ENCODE measurements at regions not wholly inside any gene's neighbourhood (a gene's known extent, or its start where the extent isn't known, plus 50 kb on each side); places are given as distances from the start of the nearest gene placed in this dataset.

DNA sequence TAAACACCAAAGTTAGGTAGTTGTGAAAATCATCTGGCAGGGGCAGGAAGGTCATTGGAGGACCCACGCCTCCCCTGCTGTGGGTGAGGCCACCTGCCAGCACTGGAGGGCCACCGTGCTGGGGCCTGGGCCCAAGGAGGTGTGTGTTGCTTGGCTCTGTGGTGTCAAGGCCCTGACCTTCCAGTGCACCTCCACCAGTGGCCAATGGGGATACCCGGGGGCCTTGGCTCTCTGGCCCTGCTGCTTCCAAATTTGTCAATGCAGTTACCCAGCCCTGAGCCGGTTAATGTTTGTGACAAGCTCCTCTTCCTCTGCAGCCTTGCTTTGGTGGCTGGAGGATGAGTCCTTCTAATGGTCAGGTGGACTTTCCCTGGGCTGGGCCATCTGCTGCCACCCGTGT, 150.2 kb downstream of the KLF13 start:
- TF ChIP-seq, protein P1, sequence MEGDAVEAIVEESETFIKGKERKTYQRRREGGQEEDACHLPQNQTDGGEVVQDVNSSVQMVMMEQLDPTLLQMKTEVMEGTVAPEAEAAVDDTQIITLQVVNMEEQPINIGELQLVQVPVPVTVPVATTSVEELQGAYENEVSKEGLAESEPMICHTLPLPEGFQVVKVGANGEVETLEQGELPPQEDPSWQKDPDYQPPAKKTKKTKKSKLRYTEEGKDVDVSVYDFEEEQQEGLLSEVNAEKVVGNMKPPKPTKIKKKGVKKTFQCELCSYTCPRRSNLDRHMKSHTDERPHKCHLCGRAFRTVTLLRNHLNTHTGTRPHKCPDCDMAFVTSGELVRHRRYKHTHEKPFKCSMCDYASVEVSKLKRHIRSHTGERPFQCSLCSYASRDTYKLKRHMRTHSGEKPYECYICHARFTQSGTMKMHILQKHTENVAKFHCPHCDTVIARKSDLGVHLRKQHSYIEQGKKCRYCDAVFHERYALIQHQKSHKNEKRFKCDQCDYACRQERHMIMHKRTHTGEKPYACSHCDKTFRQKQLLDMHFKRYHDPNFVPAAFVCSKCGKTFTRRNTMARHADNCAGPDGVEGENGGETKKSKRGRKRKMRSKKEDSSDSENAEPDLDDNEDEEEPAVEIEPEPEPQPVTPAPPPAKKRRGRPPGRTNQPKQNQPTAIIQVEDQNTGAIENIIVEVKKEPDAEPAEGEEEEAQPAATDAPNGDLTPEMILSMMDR (IDR thresholded peaks at IDR 0.05; ENCODE audit: control extremely low read depth, extremely low read depth, low read depth, missing control alignments) = no peak
- POLR2A ChIA-PET = no interaction called here
- CTCF ChIA-PET = interaction anchor here (8.5 to 14.6 kb wide), 3 partner anchors 11 to 38 kb away, joined by 54 to 158 read pairs (median 118); no protein-coding TSS in a partner anchor
- no peak for DNase-seq (ENCODE audit: extremely low spot score)

GRCh38 chr15:31477301-31477700, 150.7 kb downstream of the KLF13 start:
- ChIA-PET CTCF (interaction anchor here (8.5 to 14.6 kb wide), 3 partner anchors 11 to 38 kb away, joined by 54 to 158 read pairs (median 118); no protein-coding TSS in a partner anchor), POLR2A (no interaction called here)
- DNase-seq (ENCODE audit: extremely low spot score) = no peak
- TF ChIP-seq, protein P1 (IDR thresholded peaks at IDR 0.05; ENCODE audit: control extremely low read depth, extremely low read depth, low read depth, missing control alignments) = no peak

DNA sequence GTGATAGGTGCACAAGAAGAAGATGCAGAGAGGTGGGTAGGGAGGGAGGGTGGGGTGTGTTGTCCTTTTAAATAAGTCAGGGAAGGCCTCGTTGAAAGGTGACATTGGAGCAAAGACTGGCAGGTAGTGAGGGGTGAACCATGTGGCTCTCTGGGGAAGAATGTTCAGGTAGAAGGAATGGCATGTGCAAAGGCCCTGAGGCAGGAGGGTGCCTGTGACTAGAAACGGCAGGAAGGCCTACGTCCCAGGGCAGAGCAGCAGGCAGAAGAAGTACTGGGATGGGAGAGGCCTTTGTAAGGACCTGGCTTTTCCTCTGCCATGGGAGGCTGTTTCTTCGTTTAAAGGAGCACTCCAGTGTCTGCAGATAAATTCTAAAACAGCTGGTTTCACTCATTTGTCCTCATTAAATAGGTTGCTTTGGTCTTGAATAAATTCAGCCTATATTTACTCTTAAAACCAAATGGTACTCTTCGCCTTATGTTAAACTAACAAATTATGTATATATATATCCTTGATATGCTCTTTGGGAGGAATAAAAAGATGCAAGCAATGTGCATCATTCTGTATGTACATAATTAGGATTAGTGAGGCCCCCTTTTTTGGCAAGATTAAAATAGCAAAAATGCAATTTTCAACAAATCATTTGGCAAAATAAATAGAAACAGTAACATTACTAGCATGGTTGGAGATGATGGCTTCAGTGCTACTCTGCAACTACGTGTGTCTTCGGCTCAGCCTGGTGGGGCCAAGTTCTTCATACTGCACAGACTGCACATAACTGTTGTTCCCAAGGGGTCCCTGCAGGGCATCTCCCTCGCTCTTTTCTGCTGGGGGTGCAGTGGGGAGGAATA, 151.4 kb downstream of the KLF13 start:
- ChIA-PET POLR2A (no interaction called here), CTCF (interaction anchor here (1.1 to 14.6 kb wide), 3 partner anchors 10 to 39 kb away, joined by 3 to 158 read pairs (median 118); no protein-coding TSS in a partner anchor)
- TF ChIP-seq, protein P1 (IDR thresholded peaks at IDR 0.05; ENCODE audit: control extremely low read depth, extremely low read depth, low read depth, missing control alignments) = no peak
- DNase-seq (ENCODE audit: extremely low spot score) = no peak

- CTCF ChIA-PET = interaction anchor here (1.1 to 14.6 kb wide), 3 partner anchors 9 to 25 kb away, joined by 3 to 158 read pairs (median 5); no protein-coding TSS in a partner anchor
- TF ChIP-seq, protein P1 (IDR thresholded peaks at IDR 0.05; ENCODE audit: control extremely low read depth, extremely low read depth, low read depth, missing control alignments) = no peak
- DNase-seq (ENCODE audit: extremely low spot score) = no peak
- POLR2A ChIA-PET = no interaction called here
Observed at GRCh38 chr15:31478702-31479221, 152.1 kb downstream of the KLF13 start.

- ChIA-PET CTCF (interaction anchor here (1.3 to 14.6 kb wide), 2 partner anchors 8 to 40 kb away, joined by 3 to 158 read pairs; no protein-coding TSS in a partner anchor), POLR2A (no interaction called here)
- DNase-seq (ENCODE audit: extremely low spot score) = no peak
- TF ChIP-seq, protein P1 (IDR thresholded peaks at IDR 0.05; ENCODE audit: control extremely low read depth, extremely low read depth, low read depth, missing control alignments) = no peak
Observed at GRCh38 chr15:31480356-31481025, 153.9 kb downstream of the KLF13 start.

- TF ChIP-seq, protein P1 (IDR thresholded peaks at IDR 0.05; ENCODE audit: control extremely low read depth, extremely low read depth, low read depth, missing control alignments) = no peak
- ChIA-PET CTCF (interaction anchor here (0.9 to 14.6 kb wide), 3 partner anchors 7 to 41 kb away, joined by 4 to 158 read pairs (median 23); no protein-coding TSS in a partner anchor), POLR2A (no interaction called here)
- DNase-seq (ENCODE audit: extremely low spot score) = no peak
Observed at GRCh38 chr15:31481142-31481541, 154.5 kb downstream of the KLF13 start.

All from GM10248 (cell line).